GM21786 (cell line): ENCODE measurements at regions not wholly inside any gene's neighbourhood (a gene's known extent, or its start where the extent isn't known, plus 50 kb on each side); places are given as distances from the start of the nearest gene placed in this dataset.
A peak's percentile ranks its signal among the peaks of the same experiment; 100 is the strongest.

Experiments used
- ATAC-seq: cut with Tn5 transposase; IDR thresholded peaks from one replicate; pipeline ENCODE4 v1.9.1; 2021; ENCODE audit not compliant: unreplicated experiment

GRCh38 chr14:49527221-49527620 lies 59.0 kb downstream of the RPS29 start:
- ATAC-seq = no peak

GRCh38 chr14:49526101-49526500 lies 60.1 kb downstream of the RPS29 start:
- no peak for ATAC-seq

GRCh38 chr14:49516286-49516685 lies 69.9 kb downstream of the RPS29 start:
- ATAC-seq = no peak

- no peak for ATAC-seq
These were observed 73.6 kb downstream of the RPS29 start for GRCh38 chr14:49512571-49512970.

- ATAC-seq = no peak
These were observed 74.0 kb downstream of the RPS29 start for GRCh38 chr14:49512147-49512551.

GRCh38 chr14:49508124-49508523 lies 78.1 kb downstream of the RPS29 start:
- ATAC-seq = no peak

GRCh38 chr14:49506650-49507049 lies 79.5 kb downstream of the RPS29 start:
- ATAC-seq = no peak

GRCh38 chr14:49505041-49505766 lies 81.0 kb downstream of the RPS29 start:
- ATAC-seq = no peak

- ATAC-seq = peak; percentile 82
These were observed 88.3 kb downstream of the RPS29 start for GRCh38 chr14:49497725-49498348.

- no peak for ATAC-seq
These were observed 88.9 kb downstream of the RPS29 start for GRCh38 chr14:49497267-49497666.

- no peak for ATAC-seq
These were observed 91.3 kb downstream of the RPS29 start for GRCh38 chr14:49494836-49495235.

- ATAC-seq = no peak
These were observed 92.6 kb downstream of the RPS29 start for GRCh38 chr14:49493557-49493956.

- ATAC-seq = no peak
These were observed 94.0 kb downstream of the RPS29 start for GRCh38 chr14:49492151-49492550.

GRCh38 chr14:49489341-49489740 lies 96.8 kb downstream of the RPS29 start:
- no peak for ATAC-seq

- no peak for ATAC-seq
These were observed 98.9 kb downstream of the RPS29 start for GRCh38 chr14:49487238-49487637.

- ATAC-seq = no peak
These were observed 100.9 kb downstream of the RPS29 start for GRCh38 chr14:49485290-49485689.

GRCh38 chr14:49484180-49484579 lies 102.0 kb downstream of the RPS29 start:
- no peak for ATAC-seq

GRCh38 chr14:49483268-49483667 lies 102.9 kb downstream of the RPS29 start:
- ATAC-seq = peak; percentile 67

- ATAC-seq = no peak
These were observed 105.1 kb downstream of the RPS29 start for GRCh38 chr14:49480979-49481498.

GRCh38 chr14:49480053-49480760 lies 106.0 kb downstream of the RPS29 start:
- no peak for ATAC-seq

GRCh38 chr14:49479432-49479831 lies 106.7 kb downstream of the RPS29 start:
- ATAC-seq = no peak

- ATAC-seq = no peak
These were observed 107.4 kb downstream of the RPS29 start for GRCh38 chr14:49478784-49479183.
